ENCODE measurements at regions not wholly inside any gene's neighbourhood (a gene's known extent, or its start where the extent isn't known, plus 50 kb on each side); places are given as distances from the start of the nearest gene placed in this dataset.
"Not testable (repeated sequence)": the region's sequence is repeated elsewhere in the genome, so short reads cannot be mapped to it uniquely, and the experiment has no call there.

DNA sequence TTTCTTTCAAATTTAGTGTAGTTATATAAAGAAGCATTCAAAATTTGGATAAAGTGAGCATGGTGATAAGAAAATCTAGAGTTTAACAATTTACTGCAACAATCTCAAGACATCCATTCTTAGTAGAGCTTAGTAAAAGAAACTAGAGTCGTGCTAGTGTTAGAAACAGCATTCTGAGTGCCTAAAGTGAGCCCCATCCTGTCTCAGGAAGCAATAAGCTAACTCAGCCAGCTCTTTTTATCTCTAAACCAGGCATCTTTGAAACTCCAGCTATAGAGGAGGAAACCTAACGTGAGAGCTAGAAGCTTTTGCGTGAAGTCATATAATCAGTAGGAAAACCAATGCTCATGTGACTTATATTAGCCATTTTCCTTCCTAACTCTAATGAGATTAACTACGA, 1187.1 kb upstream of the EPHA6 start:
- no peak for DNase-seq (ENCODE audit: low read depth, low spot score)

GRCh38 chr3:95627697-95628096, 1186.7 kb upstream of the EPHA6 start:
- no peak for DNase-seq (ENCODE audit: low read depth, low spot score)

GRCh38 chr3:95629802-95630201, 1184.6 kb upstream of the EPHA6 start:
- DNase-seq (ENCODE audit: low read depth, low spot score): no peak

DNA sequence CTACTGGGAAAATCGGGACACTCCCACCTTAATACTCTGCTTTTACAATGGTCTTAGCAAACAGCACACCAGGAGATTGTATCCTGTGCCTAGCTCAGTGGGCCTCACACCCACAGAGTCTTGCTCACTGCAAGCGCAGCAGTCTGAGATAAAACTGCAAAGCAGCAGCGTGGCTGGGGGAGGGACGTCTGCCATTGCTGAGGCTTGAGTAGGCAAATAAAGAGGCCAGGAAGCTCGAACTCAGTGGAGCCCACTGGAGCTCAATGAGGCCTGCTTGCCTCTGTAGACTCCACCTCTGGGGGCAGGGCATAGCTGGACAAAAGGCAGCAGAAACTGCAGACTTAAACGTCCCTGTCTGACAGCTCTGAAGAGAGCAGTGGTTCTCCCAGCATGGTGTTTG, 1169.1 kb upstream of the EPHA6 start:
- no peak for DNase-seq (ENCODE audit: low read depth, low spot score)

GRCh38 chr3:95654570-95655362, 1159.6 kb upstream of the EPHA6 start:
- DNase-seq (ENCODE audit: low read depth, low spot score): no peak

GRCh38 chr3:95655363-95655986, 1158.9 kb upstream of the EPHA6 start:
- DNase-seq (ENCODE audit: low read depth, low spot score): no peak

DNA sequence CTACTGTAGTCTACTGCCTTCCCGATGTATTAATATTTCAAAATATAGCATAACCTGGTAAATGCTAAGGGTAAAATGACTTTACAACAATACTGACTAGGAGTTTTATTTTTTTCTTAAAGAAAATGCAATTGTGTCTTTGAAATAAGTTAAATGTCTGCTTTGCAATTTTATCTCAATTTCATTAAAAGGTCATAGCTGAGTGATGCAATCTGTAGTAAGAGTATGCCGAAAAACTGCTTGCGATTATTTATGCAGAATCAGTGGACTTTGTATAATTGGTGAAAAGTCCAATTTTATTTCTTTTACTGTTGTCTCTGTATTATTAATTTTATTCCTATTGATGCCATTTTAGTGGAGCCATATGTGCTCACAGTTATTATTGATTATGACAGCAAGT, 1143.6 kb upstream of the EPHA6 start:
- DNase-seq (ENCODE audit: low read depth, low spot score): no peak

GRCh38 chr3:95673215-95673614, 1141.2 kb upstream of the EPHA6 start:
- no peak for DNase-seq (ENCODE audit: low read depth, low spot score)

- DNase-seq (ENCODE audit: low read depth, low spot score): no peak
Measured at GRCh38 chr3:95705786-95706418, 1108.5 kb upstream of the EPHA6 start.

DNA sequence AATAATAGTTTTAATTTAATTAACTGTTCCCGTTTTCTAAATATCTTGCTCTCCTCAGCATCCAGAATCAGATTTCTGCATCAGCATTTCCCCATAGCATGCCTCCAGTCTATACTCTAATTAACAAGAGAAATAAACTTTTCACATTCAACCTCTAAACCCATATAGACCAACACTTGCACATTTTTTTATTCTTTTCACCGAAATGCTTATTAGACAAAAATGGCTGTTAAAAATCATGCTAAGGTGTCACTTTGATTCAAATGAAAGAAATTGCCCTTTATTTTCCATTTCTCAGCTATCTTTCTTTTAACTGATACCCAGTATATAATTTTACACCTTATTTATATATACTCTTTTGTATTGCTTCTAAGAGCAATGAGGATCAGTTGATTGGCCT, 1107.1 kb upstream of the EPHA6 start:
- DNase-seq (ENCODE audit: low read depth, low spot score): no peak

DNA sequence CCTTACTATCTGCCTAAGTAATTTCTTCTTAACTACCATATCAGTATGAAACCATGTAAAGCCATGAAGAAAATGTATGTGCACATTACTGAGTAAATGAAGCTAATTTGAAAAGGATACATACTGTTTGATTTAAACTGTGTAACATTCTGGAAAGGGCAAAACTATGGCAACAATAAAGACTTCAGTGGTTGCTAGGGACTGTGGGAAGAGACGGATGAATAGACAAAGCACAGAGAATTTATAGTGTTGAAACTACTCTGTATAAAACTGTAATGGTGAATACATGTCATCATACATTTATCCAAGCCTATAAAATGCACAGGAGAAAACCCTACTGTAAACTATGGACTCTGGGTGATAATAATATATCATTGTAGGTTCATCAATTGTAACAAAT, 1103.7 kb upstream of the EPHA6 start:
- no peak for DNase-seq (ENCODE audit: low read depth, low spot score)

DNA sequence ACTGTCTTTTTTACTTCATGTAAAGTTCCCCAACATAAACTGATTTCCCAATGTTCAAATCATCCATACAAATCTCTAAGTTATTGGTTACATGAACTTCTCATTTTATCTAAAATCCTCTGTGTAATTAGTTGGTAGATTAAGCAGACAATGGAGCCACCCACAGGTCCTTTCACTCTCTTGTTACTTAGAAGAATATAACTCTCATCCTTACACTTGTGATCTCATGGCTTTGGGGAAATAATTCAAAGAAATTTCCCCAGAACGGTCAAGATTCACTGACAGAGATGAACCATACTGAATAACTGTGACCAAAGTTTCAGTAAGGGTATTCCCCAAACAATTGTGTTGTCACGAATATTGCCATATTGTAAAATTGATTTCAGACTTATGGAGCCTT, 1102.6 kb upstream of the EPHA6 start:
- DNase-seq (ENCODE audit: low read depth, low spot score): no peak

GRCh38 chr3:95715128-95715527, 1099.3 kb upstream of the EPHA6 start:
- DNase-seq (ENCODE audit: low read depth, low spot score): no peak

DNA sequence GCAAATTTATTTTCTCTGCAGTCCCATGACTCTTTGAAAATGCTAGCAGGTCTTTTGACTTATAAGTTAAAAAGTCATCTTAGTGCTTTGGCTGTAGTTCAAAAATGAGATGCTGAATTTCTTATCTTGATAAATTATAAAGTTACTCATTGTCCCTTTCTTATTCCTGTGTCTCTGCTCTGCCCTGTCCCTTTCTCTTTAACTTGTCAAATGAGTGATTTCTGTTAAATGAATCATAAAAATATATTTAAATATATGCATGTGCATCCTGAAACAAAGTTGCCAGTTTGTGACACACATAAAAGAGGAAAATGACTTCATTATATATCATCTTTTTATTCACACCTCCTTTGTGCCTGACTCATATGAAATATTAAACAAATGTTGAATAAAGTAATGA, 1097.3 kb upstream of the EPHA6 start:
- DNase-seq (ENCODE audit: low read depth, low spot score): no peak

- DNase-seq (ENCODE audit: low read depth, low spot score): no peak
Measured at GRCh38 chr3:95718168-95718567, 1096.2 kb upstream of the EPHA6 start.

DNA sequence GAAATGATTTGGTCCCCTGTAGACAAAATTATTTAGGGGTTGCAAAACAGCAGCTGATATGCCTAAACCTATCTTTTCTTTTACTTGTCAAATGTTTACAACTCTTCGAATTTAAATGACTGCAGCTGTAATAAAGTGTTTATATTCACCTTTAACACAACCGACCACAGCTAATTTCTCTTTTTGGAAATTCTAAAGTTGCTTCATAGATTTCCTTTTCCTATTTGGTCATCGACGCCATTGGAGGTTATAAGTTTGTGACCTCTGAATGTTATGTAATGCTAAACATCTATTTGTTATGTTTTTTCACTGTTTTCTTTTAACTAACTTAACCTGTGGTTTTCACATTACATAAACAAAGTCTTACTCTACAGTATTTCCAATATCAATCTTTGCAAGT, 1094.9 kb upstream of the EPHA6 start:
- no peak for DNase-seq (ENCODE audit: low read depth, low spot score)

- no peak for DNase-seq (ENCODE audit: low read depth, low spot score)
Measured at GRCh38 chr3:95721938-95722337, 1092.5 kb upstream of the EPHA6 start.

DNA sequence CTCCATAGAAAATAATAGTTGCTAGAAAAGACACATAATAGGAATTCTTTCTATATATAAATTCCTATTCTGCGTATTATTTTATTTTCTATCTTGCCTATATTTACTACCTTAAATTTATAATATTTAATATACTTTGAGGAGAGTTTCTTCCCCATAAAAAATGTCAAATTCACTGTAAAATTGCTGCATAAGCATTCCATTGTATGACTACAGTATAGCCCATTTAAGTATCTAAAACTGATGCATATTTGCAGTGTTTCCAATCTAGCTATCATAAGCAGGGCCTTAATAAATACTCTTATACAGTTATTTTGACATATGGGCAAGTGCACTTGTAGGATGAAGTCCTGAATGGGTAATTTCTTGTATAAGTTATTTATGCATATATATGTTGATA, 1088.6 kb upstream of the EPHA6 start:
- DNase-seq (ENCODE audit: low read depth, low spot score): no peak

DNA sequence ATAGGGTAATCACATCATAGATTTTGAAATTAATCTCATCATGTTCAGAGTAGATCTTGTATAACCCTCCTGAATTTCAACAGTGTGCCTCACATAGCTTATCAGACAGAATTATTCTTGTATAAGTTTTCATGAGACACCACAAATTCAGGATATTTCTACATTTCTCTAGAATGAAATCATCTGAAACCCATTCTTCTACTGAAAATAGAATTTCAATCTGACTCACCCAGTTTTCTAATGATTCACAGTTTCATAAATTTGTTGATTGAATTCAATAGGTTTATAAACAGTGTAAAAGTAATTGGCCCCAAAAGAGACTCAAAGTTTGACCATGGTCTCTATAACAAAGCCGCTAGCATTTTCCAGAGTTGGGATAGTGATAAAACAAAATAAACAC, 1082.6 kb upstream of the EPHA6 start:
- no peak for DNase-seq (ENCODE audit: low read depth, low spot score)

- DNase-seq (ENCODE audit: low read depth, low spot score): no peak
Measured at GRCh38 chr3:95733336-95733735, 1081.1 kb upstream of the EPHA6 start.

- DNase-seq (ENCODE audit: low read depth, low spot score): no peak
Measured at GRCh38 chr3:95738045-95738444, 1076.3 kb upstream of the EPHA6 start.

- not testable (repeated sequence) for DNase-seq (ENCODE audit: low read depth, low spot score)
Measured at GRCh38 chr3:95744896-95745295, 1069.5 kb upstream of the EPHA6 start.

DNA sequence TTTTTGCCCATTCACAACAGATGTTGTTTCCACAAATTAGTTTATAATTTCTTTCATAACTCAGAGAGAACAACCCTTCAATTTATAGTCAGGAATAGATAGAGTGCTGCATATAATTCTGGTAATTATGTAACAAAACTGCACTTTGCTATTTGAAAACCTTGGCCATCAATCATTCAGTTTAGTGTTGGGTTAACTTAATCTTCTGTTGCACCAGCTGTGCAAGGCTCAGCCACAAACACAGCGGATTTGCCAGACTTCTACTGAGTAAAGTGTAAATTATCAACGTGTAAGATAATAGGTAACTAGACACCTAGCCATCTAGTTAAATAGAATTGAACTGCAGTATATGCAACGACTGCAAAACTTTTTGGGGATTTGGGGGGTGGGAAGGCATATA, 1064.3 kb upstream of the EPHA6 start:
- no peak for DNase-seq (ENCODE audit: low read depth, low spot score)
